ENCODE measurements at regions not wholly inside any gene's neighbourhood (a gene's known extent, or its start where the extent isn't known, plus 50 kb on each side); places are given as distances from the start of the nearest gene placed in this dataset.

GRCh38 chr2:72011791-72012190, 135.9 kb downstream of the CYP26B1 start:
- no peak for TF ChIP-seq CTCF (conservative IDR thresholded peaks at IDR 0.05; ENCODE audit: low read depth, low read length)
- no peak for DNase-seq (ENCODE audit: low read depth)
- H3K4me3 ChIP-seq (ENCODE audit: low read length) = no peak overlapping the region

GRCh38 chr2:72011370-72011689, 136.3 kb downstream of the CYP26B1 start:
- TF ChIP-seq CTCF (conservative IDR thresholded peaks at IDR 0.05; ENCODE audit: low read depth, low read length) = no peak
- DNase-seq (ENCODE audit: low read depth) = no peak

GRCh38 chr2:72010647-72011369, 136.9 kb downstream of the CYP26B1 start:
- TF ChIP-seq CTCF (conservative IDR thresholded peaks at IDR 0.05; ENCODE audit: low read depth, low read length) = no peak
- DNase-seq (ENCODE audit: low read depth) = no peak
- H3K4me3 ChIP-seq (ENCODE audit: low read length) = no peak overlapping the region

More at GRCh38 chr2:72011370-72011689, 136.3 kb downstream of the CYP26B1 start:
- no peak overlapping the region for H3K4me3 ChIP-seq (ENCODE audit: low read length)

GRCh38 chr2:72008608-72009007, 139.1 kb downstream of the CYP26B1 start:
- no peak for TF ChIP-seq CTCF (conservative IDR thresholded peaks at IDR 0.05; ENCODE audit: low read depth, low read length)
- no peak overlapping the region for H3K4me3 ChIP-seq (ENCODE audit: low read length)
- no peak for DNase-seq (ENCODE audit: low read depth)

DNA sequence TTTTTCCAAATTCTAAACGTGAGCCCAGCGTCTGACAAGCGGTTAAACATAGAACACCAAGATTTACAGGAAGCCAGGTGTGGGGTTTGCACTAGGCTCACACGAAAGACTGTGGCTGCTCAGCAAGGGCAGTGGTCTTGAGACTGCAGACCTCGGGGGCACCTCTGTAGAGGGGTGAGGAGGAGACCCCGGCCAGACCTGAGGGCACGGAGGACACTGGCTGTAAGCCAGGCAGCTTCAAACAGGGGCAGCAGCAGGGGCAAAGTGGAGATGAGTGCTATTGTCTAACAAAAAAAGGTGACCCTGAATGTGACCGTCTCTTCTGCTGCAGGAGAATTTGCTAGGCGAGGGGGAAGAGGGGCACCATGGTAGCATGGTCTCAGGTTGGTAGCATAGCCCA, 140.3 kb downstream of the CYP26B1 start:
- H3K4me3 ChIP-seq (ENCODE audit: low read length) = no peak overlapping the region
- TF ChIP-seq CTCF (conservative IDR thresholded peaks at IDR 0.05; ENCODE audit: low read depth, low read length) = no peak
- DNase-seq (ENCODE audit: low read depth) = no peak

DNA sequence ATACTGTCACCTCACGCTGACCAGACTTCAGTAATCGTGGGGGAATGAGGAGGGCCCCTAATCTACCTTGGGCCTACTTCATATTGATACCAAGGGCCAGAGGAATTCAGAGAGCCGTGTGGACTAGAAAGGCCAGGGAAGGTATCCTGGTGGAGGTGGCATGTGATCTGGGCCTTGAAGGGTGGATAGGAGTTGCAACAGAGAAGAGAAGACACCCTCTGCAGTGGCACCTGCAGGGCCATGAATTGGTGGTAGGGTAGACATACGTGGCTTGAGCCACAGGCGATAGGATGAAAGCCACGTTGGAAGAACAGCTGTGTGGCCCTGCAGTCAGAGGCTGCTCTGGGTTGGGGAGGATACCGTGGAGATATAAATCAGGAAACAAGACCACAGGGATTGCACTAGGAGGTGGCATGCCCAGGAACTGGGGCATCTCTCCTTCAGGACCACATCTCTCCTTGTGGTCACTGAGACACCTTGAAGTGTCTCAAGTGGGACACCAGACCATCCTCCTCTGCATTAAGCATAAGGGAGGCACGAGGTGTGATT, 141.4 kb downstream of the CYP26B1 start:
- no peak for TF ChIP-seq CTCF (conservative IDR thresholded peaks at IDR 0.05; ENCODE audit: low read depth, low read length)
- DNase-seq (ENCODE audit: low read depth) = no peak

GRCh38 chr2:72004976-72005375, 142.7 kb downstream of the CYP26B1 start:
- H3K4me3 ChIP-seq (ENCODE audit: low read length) = no peak overlapping the region
- DNase-seq (ENCODE audit: low read depth) = no peak
- no peak for TF ChIP-seq CTCF (conservative IDR thresholded peaks at IDR 0.05; ENCODE audit: low read depth, low read length)

More for the DNA sequence above, 141.4 kb downstream of the CYP26B1 start:
- no peak overlapping the region for H3K4me3 ChIP-seq (ENCODE audit: low read length)

All from retinal pigment epithelial cell (primary cell).